Uterus (tissue), 3 donors: ENCODE measurements at regions not wholly inside any gene's neighbourhood (a gene's known extent, or its start where the extent isn't known, plus 50 kb on each side); places are given as distances from the start of the nearest gene placed in this dataset.

ENCODE experiments used
- DNase-seq, 2 donors: peaks; one replicate each; pipeline ENCODE4 v3.0.0-alpha.2; 2019 to 2020
- H3K27ac ChIP-seq, 2 donors: fragments of 200-600 bp; sonication (generic); 1 replicate in 1 of 2; 2 replicates in 1 of 2; pipeline ENCODE4 v1.5.1; 2016 to 2018
- H3K27me3 ChIP-seq, 2 donors: fragments of 200-600 bp; sonication (generic); one replicate each; pipeline ENCODE4 v1.5.1; 2018 to 2019; ENCODE audit warnings: control low read depth in 1 of 2
- H3K36me3 ChIP-seq, 2 donors: fragments of 200-600 bp; sonication (generic); one replicate each; pipeline ENCODE4 v1.5.1; 2019; ENCODE audit warnings: control low read depth in 1 of 2
- H3K4me1 ChIP-seq, 2 donors: fragments of 200-600 bp; sonication (generic); one replicate each; pipeline ENCODE4 v1.5.1; 2018 to 2019; ENCODE audit warnings: control low read depth in 1 of 2
- H3K4me3 ChIP-seq, 2 donors: fragments of 200-600 bp; sonication (generic); 1 replicate in 1 of 2; 2 replicates in 1 of 2; pipeline ENCODE4 v1.5.1; 2018 to 2019; ENCODE audit warnings: mild to moderate bottlenecking in 1 of 2
- H3K9me3 ChIP-seq, 2 donors: fragments of 200-600 bp; sonication (generic); one replicate each; pipeline ENCODE4 v1.5.1; 2019; ENCODE audit warnings: control low read depth in 1 of 2
- CTCF ChIP-seq, 4 experiments: fragments of 200-600 bp in 2 of 4; fragments of 450-650 bp in 2 of 4; sonication (generic) in 2 of 4; IDR thresholded peaks; one replicate each; pipeline ENCODE4 v1.5.1; 2016 to 2019; ENCODE audit warnings: antibody characterized with exemption in 4 of 4, mild to moderate bottlenecking in 2 of 4, moderate library complexity in 1 of 4
- POLR2A ChIP-seq, 2 donors: fragments of 450-650 bp; IDR thresholded peaks; one replicate each; pipeline ENCODE4 v1.6.1; 2016; ENCODE audit warnings: antibody characterized with exemption in 2 of 2, mild to moderate bottlenecking in 1 of 2, moderate library complexity in 1 of 2
- intact Hi-C: fragments of 100-400 bp; cut with DNase I; formaldehyde crosslinking; loops from one replicate; pipeline ENCODE4 v1.15.1; 2023; ENCODE audit warnings: low total_unique reads
- donor health status: DM: yes; HTN: yes; CAD: no.

GRCh38 chr6:143586557-143586956 is 75.0 kb upstream of the FUCA2 start:
- no peak overlapping the region for H3K27ac ChIP-seq
- intact Hi-C loops: no loop called here
- no peaks in the 10 kb centered on the region for H3K27me3 ChIP-seq
- no peak overlapping the region for H3K4me3 ChIP-seq
- no peak for DNase-seq
- H3K36me3 ChIP-seq: no peaks in the 10 kb centered on the region
- TF ChIP-seq CTCF (IDR thresholded peaks at IDR 0.05): no peak
- no peak for TF ChIP-seq POLR2A (IDR thresholded peaks at IDR 0.05)
- H3K4me1 ChIP-seq: no peaks in the 10 kb centered on the region
- no peaks in the 10 kb centered on the region for H3K9me3 ChIP-seq

GRCh38 chr6:143585716-143586115 is 74.2 kb upstream of the FUCA2 start:
- H3K4me1 ChIP-seq: no peaks in the 10 kb centered on the region
- H3K4me3 ChIP-seq: no peak overlapping the region
- H3K27me3 ChIP-seq: no peaks in the 10 kb centered on the region
- intact Hi-C loops: no loop called here
- no peak overlapping the region for H3K27ac ChIP-seq
- TF ChIP-seq CTCF (IDR thresholded peaks at IDR 0.05): no peak
- no peak for TF ChIP-seq POLR2A (IDR thresholded peaks at IDR 0.05)
- H3K36me3 ChIP-seq: no peaks in the 10 kb centered on the region
- no peaks in the 10 kb centered on the region for H3K9me3 ChIP-seq
- no peak for DNase-seq

GRCh38 chr6:143585241-143585640 is 73.7 kb upstream of the FUCA2 start:
- Histone ChIP-seq H3K4me1 (no peaks in the 10 kb centered on the region), H3K27me3 (no peaks in the 10 kb centered on the region), H3K27ac (no peak overlapping the region), H3K9me3 (no peaks in the 10 kb centered on the region), H3K36me3 (no peaks in the 10 kb centered on the region), H3K4me3 (no peak overlapping the region)
- DNase-seq: no peak
- intact Hi-C loops: no loop called here
- TF ChIP-seq POLR2A (IDR thresholded peaks at IDR 0.05) (no peak), CTCF (IDR thresholded peaks at IDR 0.05) (no peak)

GRCh38 chr6:143583542-143584327 is 72.2 kb upstream of the FUCA2 start:
- TF ChIP-seq CTCF (IDR thresholded peaks at IDR 0.05): no peak
- no peak for TF ChIP-seq POLR2A (IDR thresholded peaks at IDR 0.05)
- intact Hi-C loops: no loop called here
- no peak overlapping the region for H3K4me3 ChIP-seq
- no peaks in the 10 kb centered on the region for H3K4me1 ChIP-seq
- H3K9me3 ChIP-seq: no peaks in the 10 kb centered on the region
- no peaks in the 10 kb centered on the region for H3K36me3 ChIP-seq
- no peaks in the 10 kb centered on the region for H3K27me3 ChIP-seq
- no peak overlapping the region for H3K27ac ChIP-seq
- no peak for DNase-seq

- Histone ChIP-seq H3K27me3 (no peaks in the 10 kb centered on the region), H3K4me3 (no peak overlapping the region), H3K36me3 (no peaks in the 10 kb centered on the region), H3K9me3 (no peaks in the 10 kb centered on the region), H3K4me1 (no peaks in the 10 kb centered on the region), H3K27ac (no peak overlapping the region)
- DNase-seq: no peak
- TF ChIP-seq CTCF (IDR thresholded peaks at IDR 0.05) (no peak), POLR2A (IDR thresholded peaks at IDR 0.05) (no peak)
- intact Hi-C loops: no loop called here
Measured at GRCh38 chr6:143581835-143582480, 70.4 kb upstream of the FUCA2 start.
